ENCODE measurements at regions not wholly inside any gene's neighbourhood (a gene's known extent, or its start where the extent isn't known, plus 50 kb on each side); places are given as distances from the start of the nearest gene placed in this dataset.

DNA sequence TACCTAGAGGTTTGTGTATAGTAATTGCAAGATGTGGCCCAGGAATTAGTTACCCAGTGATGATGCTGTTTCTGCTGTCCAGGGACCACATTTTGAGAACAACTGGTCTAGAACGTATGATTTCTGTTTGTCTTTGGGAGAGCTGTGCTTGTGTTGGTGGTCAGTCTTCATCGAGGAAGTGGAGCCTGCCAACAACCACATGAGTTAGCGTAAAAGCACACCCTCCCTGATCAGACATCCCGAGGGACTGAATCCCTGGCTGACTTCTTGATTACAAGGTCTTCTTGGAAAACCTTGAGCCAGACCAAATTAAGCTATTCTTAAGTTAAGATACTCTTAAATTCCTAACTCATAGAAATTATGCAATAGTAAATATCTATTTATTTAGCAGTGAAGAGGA lies 81.7 kb upstream of the ZPLD1 start:
- TF ChIP-seq, protein P1, sequence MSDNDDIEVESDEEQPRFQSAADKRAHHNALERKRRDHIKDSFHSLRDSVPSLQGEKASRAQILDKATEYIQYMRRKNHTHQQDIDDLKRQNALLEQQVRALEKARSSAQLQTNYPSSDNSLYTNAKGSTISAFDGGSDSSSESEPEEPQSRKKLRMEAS (IDR thresholded peaks at IDR 0.05) = no peak
- TF ChIP-seq ZFX (IDR thresholded peaks at IDR 0.05) (no peak), ZNF274 (IDR thresholded peaks at IDR 0.05; ENCODE audit: low read depth, low read length) (no peak), SP1 (IDR thresholded peaks at IDR 0.05; ENCODE audit: low read depth) (no peak), FOSL1 (IDR thresholded peaks at IDR 0.05; ENCODE audit: low read depth) (no peak), JUND (IDR thresholded peaks at IDR 0.05) (no peak), EZH2phosphoT487 (IDR thresholded peaks at IDR 0.05; ENCODE audit: borderline replicate concordance) (no peak), YY1 (IDR thresholded peaks at IDR 0.05; ENCODE audit: extremely low read depth, insufficient replicate concordance, low read depth, low read length) (no peak), SIN3A (IDR thresholded peaks at IDR 0.05; ENCODE audit: low read depth) (no peak)
- TF ChIP-seq, protein P2, sequence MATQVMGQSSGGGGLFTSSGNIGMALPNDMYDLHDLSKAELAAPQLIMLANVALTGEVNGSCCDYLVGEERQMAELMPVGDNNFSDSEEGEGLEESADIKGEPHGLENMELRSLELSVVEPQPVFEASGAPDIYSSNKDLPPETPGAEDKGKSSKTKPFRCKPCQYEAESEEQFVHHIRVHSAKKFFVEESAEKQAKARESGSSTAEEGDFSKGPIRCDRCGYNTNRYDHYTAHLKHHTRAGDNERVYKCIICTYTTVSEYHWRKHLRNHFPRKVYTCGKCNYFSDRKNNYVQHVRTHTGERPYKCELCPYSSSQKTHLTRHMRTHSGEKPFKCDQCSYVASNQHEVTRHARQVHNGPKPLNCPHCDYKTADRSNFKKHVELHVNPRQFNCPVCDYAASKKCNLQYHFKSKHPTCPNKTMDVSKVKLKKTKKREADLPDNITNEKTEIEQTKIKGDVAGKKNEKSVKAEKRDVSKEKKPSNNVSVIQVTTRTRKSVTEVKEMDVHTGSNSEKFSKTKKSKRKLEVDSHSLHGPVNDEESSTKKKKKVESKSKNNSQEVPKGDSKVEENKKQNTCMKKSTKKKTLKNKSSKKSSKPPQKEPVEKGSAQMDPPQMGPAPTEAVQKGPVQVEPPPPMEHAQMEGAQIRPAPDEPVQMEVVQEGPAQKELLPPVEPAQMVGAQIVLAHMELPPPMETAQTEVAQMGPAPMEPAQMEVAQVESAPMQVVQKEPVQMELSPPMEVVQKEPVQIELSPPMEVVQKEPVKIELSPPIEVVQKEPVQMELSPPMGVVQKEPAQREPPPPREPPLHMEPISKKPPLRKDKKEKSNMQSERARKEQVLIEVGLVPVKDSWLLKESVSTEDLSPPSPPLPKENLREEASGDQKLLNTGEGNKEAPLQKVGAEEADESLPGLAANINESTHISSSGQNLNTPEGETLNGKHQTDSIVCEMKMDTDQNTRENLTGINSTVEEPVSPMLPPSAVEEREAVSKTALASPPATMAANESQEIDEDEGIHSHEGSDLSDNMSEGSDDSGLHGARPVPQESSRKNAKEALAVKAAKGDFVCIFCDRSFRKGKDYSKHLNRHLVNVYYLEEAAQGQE (IDR thresholded peaks at IDR 0.05; ENCODE audit: low read depth) = no peak
- TF ChIP-seq, protein P3, sequence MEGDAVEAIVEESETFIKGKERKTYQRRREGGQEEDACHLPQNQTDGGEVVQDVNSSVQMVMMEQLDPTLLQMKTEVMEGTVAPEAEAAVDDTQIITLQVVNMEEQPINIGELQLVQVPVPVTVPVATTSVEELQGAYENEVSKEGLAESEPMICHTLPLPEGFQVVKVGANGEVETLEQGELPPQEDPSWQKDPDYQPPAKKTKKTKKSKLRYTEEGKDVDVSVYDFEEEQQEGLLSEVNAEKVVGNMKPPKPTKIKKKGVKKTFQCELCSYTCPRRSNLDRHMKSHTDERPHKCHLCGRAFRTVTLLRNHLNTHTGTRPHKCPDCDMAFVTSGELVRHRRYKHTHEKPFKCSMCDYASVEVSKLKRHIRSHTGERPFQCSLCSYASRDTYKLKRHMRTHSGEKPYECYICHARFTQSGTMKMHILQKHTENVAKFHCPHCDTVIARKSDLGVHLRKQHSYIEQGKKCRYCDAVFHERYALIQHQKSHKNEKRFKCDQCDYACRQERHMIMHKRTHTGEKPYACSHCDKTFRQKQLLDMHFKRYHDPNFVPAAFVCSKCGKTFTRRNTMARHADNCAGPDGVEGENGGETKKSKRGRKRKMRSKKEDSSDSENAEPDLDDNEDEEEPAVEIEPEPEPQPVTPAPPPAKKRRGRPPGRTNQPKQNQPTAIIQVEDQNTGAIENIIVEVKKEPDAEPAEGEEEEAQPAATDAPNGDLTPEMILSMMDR (IDR thresholded peaks at IDR 0.05 in 2 of 3, conservative IDR thresholded peaks at IDR 0.05 in 1 of 3; ENCODE audit: borderline replicate concordance in 1 of 3, insufficient read depth in 1 of 3, low read depth in 2 of 3, low read length in 2 of 3) = no peak
- TF ChIP-seq, protein P4, sequence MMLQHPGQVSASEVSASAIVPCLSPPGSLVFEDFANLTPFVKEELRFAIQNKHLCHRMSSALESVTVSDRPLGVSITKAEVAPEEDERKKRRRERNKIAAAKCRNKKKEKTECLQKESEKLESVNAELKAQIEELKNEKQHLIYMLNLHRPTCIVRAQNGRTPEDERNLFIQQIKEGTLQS (IDR thresholded peaks at IDR 0.05) = no peak
- ChIA-PET RAD21 (ENCODE audit: low non-redundant PET in 1 of 2, low total read pairs in 2 of 2, uncharacterized antibody in 2 of 2, unreplicated experiment in 2 of 2) (no interaction called here), CTCF (no interaction called here), POLR2A (no interaction called here)
- Histone ChIP-seq H4K20me1 (ENCODE audit: insufficient read depth) (no peaks in the 10 kb centered on the region), H3K79me2 (ENCODE audit: insufficient read depth, low read length) (no peaks in the 10 kb centered on the region), H3K9me2 (ENCODE audit: insufficient read depth) (no peaks in the 10 kb centered on the region), H3K4me2 (ENCODE audit: low read length) (no peak overlapping the region), H3K27ac (ENCODE audit: low read depth, low read length) (no peak overlapping the region), H3K36me3 (ENCODE audit: control insufficient read depth in 1 of 2, insufficient read depth in 2 of 2, low read length in 2 of 2) (no peaks in the 10 kb centered on the region), H3K9ac (ENCODE audit: low read length) (no peak overlapping the region), H3K9me3 (ENCODE audit: control insufficient read depth in 1 of 2, insufficient read depth in 1 of 2, low read depth in 1 of 2, low read length in 2 of 2) (no peaks in the 10 kb centered on the region), H2AFZ (ENCODE audit: low read depth, low read length, poor library complexity, severe bottlenecking) (no peak overlapping the region), H3K4me1 (ENCODE audit: control insufficient read depth in 1 of 2, insufficient read depth in 2 of 2, low read length in 2 of 2) (peaks cover 0 to 4% of the 10 kb centered on the region in 2 experiments; a peak in 2 of 4 replicates), H3K27me3 (ENCODE audit: insufficient read depth, low read length) (no peaks in the 10 kb centered on the region), H3K4me3 (replicated peaks in 1 of 2; ENCODE audit: low read depth in 1 of 2, low read length in 2 of 2) (no peak overlapping the region)
- ATAC-seq = no peak
- DNase-seq (ENCODE audit: low read depth, low spot score) = no peak
- BruUV-seq (replicated peaks) = no TSS peak
- intact Hi-C loops (cut with micrococcal nuclease) = no loop called here

Data from HCT116 (cell line).